ENCODE measurements at regions not wholly inside any gene's neighbourhood (a gene's known extent, or its start where the extent isn't known, plus 50 kb on each side); places are given as distances from the start of the nearest gene placed in this dataset.
A peak's percentile ranks its signal among the peaks of the same experiment; 100 is the strongest.

GRCh38 chr6:9095137-9095536, 659.8 kb upstream of the SLC35B3 start:
- H3K4me3 ChIP-seq (ENCODE audit: low read length) = no peak overlapping the region
- DNase-seq (ENCODE audit: low read depth) = no peak
- TF ChIP-seq CTCF (conservative IDR thresholded peaks at IDR 0.05; ENCODE audit: low read length) = no peak

DNA sequence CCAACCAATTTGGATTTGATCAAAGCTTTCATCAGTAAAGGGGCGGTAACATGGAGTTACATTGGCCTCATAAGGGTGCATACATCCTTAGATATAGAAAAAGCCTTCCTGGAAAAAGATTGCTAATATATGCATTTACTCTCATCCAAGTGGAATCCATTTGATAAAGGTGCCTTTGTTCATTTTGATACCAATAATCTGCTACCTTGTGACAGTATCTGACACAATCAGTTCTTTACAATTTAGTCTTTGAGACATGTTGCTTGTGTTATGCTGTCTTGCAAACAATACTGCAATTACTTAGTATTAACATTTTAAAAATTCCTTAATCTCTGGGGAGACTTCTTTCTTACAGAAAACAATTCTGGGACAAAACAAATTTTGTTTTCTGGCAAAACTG, 654.4 kb upstream of the SLC35B3 start:
- H3K4me3 ChIP-seq (ENCODE audit: low read length) = no peak overlapping the region
- no peak for TF ChIP-seq CTCF (conservative IDR thresholded peaks at IDR 0.05; ENCODE audit: low read length)
- DNase-seq (ENCODE audit: low read depth) = no peak

DNA sequence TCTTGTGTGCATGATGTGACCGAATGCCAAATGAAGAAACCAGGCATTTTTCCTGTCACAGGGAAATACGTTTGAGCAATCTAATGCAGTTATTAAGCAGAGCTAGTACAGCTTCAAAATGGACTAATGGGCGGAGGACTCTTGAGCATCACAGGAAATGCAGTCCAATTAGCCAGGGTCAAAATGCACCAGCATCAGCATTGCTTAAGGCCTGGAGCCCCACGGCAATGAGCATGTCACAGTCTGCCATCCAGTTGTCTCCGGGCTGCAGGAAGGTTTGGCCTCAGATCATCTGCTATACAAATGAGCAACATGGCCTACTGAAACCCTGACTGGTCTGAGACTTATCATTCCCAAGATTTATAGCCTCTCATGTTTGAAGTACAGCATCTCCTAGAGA, 652.1 kb upstream of the SLC35B3 start:
- DNase-seq (ENCODE audit: low read depth) = no peak
- no peak for TF ChIP-seq CTCF (conservative IDR thresholded peaks at IDR 0.05; ENCODE audit: low read length)
- H3K4me3 ChIP-seq (ENCODE audit: low read length) = no peak overlapping the region

GRCh38 chr6:9086331-9086730, 651.0 kb upstream of the SLC35B3 start:
- no peak overlapping the region for H3K4me3 ChIP-seq (ENCODE audit: low read length)
- no peak for TF ChIP-seq CTCF (conservative IDR thresholded peaks at IDR 0.05; ENCODE audit: low read length)
- DNase-seq (ENCODE audit: low read depth) = peak; percentile 38

GRCh38 chr6:9085709-9086070, 650.3 kb upstream of the SLC35B3 start:
- DNase-seq (ENCODE audit: low read depth) = no peak
- no peak for TF ChIP-seq CTCF (conservative IDR thresholded peaks at IDR 0.05; ENCODE audit: low read length)
- H3K4me3 ChIP-seq (ENCODE audit: low read length) = no peak overlapping the region

DNA sequence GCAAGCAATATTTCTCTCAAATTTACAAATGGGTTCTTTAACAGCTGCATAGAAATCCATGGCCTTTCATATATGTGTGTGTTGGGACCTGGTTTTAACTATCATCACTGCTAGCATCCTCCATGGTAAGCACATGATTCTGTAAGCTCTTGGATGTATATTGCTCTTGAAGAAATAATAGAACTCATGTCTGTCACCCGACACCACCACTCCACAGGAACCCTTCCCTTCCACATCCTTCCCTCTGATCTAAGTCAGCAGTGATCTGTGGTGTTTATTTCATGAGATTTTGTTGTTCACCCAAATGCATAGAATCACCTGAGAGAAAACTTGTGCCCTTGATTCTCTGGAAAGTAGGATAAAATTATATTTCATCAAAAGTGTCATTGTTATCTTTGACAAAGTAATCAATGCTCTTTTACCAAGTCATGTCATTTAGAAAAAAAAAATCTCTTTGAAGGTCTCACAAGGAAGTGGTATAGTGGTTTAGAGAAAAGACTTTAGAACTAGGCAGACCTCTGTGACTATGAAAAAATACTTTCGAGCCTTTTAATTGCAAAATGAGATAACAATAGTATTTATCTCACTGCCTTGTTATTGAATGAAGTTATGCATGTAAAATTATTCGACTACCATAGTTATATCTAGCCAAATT, 649.8 kb upstream of the SLC35B3 start:
- TF ChIP-seq CTCF (conservative IDR thresholded peaks at IDR 0.05; ENCODE audit: low read length) = no peak
- no peak overlapping the region for H3K4me3 ChIP-seq (ENCODE audit: low read length)
- no peak for DNase-seq (ENCODE audit: low read depth)

GRCh38 chr6:9083108-9083507, 647.8 kb upstream of the SLC35B3 start:
- TF ChIP-seq CTCF (conservative IDR thresholded peaks at IDR 0.05; ENCODE audit: low read length) = no peak
- no peak for DNase-seq (ENCODE audit: low read depth)
- H3K4me3 ChIP-seq (ENCODE audit: low read length) = no peak overlapping the region

Data from AG10803 (cell line).